Osteoblast (primary cell): ENCODE measurements at regions not wholly inside any gene's neighbourhood (a gene's known extent, or its start where the extent isn't known, plus 50 kb on each side); places are given as distances from the start of the nearest gene placed in this dataset.
"Not testable (repeated sequence)": the region's sequence is repeated elsewhere in the genome, so short reads cannot be mapped to it uniquely, and the experiment has no call there.

Experiments used
- DNase-seq: peaks from one replicate; pipeline ENCODE4 v3.0.0; 2011; ENCODE audit warnings: low spot score, mixed read lengths; ENCODE audit not compliant: insufficient read length; ENCODE audit errors: missing footprints
- H2AFZ ChIP-seq: 2 replicates; pipeline ENCODE4 v1.6.0; 2011; ENCODE audit warnings: mild to moderate bottlenecking, low read length
- H3K27ac ChIP-seq: 2 replicates; pipeline ENCODE4 v1.5.1; 2011; ENCODE audit warnings: mild to moderate bottlenecking, low read depth, low read length, moderate library complexity
- H3K27me3 ChIP-seq: 2 replicates; pipeline ENCODE4 v1.6.0; 2012; ENCODE audit warnings: mild to moderate bottlenecking, control low read depth, inconsistent platforms, low read length, moderate library complexity; ENCODE audit not compliant: insufficient read depth
- H3K36me3 ChIP-seq: 2 replicates; pipeline ENCODE4 v1.5.1; 2011; ENCODE audit warnings: mild to moderate bottlenecking, low read length, control low read depth, moderate library complexity; ENCODE audit not compliant: insufficient read depth
- H3K4me1 ChIP-seq: 2 replicates; pipeline ENCODE4 v1.5.1; 2011; ENCODE audit warnings: mild to moderate bottlenecking, low read length, control low read depth, moderate library complexity; ENCODE audit not compliant: insufficient read depth
- H3K4me2 ChIP-seq: 2 replicates; pipeline ENCODE4 v1.6.0; 2011; ENCODE audit warnings: mild to moderate bottlenecking, low read length; ENCODE audit not compliant: insufficient read depth
- H3K4me3 ChIP-seq: fragments of 200-600 bp; sonication (generic); 3 replicates; pipeline ENCODE4 v1.5.1; 2012; ENCODE audit warnings: mild to moderate bottlenecking, low read length, inconsistent platforms; ENCODE audit not compliant: insufficient read depth
- H3K79me2 ChIP-seq: 2 replicates; pipeline ENCODE4 v1.6.0; 2012; ENCODE audit warnings: mild to moderate bottlenecking, low read length, control low read depth, inconsistent platforms; ENCODE audit not compliant: insufficient read depth
- H3K9me3 ChIP-seq: 2 replicates; pipeline ENCODE4 v1.5.1; 2011; ENCODE audit warnings: low read depth, low read length, control low read depth
- H4K20me1 ChIP-seq: 2 replicates; pipeline ENCODE4 v1.6.0; 2012; ENCODE audit warnings: mild to moderate bottlenecking, low read length, control low read depth; ENCODE audit not compliant: insufficient read depth
- TF ChIP-seq, protein P1 (sequence below): IDR thresholded peaks from 2 replicates; pipeline ENCODE4 v1.5.1; 2011; ENCODE audit warnings: mild to moderate bottlenecking, low read depth, low read length, moderate library complexity; ENCODE audit errors: extremely low read depth

DNA sequence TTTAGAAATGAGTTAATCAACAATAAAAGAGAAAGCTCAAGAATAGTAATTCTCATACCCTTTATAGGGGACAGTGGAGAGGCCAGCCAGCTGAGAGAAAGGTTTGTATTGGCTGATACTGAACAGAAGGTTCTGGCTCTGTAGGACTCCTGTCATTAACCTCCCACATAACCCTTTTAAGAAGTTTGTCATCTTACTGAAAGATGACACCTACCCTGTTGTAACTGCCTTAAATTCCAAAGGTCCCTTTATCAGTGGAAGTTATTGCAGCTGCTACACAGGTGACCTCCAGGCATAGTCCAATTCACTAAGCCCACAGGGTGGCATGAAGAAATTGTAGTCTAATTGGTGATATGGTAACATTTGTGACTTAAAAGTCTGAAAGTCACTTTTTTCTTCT lies 790.1 kb downstream of the TENT5A start:
- Histone ChIP-seq H4K20me1 (no peaks in the 10 kb centered on the region), H3K27ac (no peak overlapping the region), H2AFZ (no peak overlapping the region), H3K27me3 (no peaks in the 10 kb centered on the region), H3K4me2 (no peak overlapping the region), H3K4me1 (no peaks in the 10 kb centered on the region), H3K9me3 (no peaks in the 10 kb centered on the region), H3K79me2 (no peaks in the 10 kb centered on the region), H3K4me3 (no peak overlapping the region), H3K36me3 (no peaks in the 10 kb centered on the region)
- DNase-seq: no peak
- TF ChIP-seq, protein P1, sequence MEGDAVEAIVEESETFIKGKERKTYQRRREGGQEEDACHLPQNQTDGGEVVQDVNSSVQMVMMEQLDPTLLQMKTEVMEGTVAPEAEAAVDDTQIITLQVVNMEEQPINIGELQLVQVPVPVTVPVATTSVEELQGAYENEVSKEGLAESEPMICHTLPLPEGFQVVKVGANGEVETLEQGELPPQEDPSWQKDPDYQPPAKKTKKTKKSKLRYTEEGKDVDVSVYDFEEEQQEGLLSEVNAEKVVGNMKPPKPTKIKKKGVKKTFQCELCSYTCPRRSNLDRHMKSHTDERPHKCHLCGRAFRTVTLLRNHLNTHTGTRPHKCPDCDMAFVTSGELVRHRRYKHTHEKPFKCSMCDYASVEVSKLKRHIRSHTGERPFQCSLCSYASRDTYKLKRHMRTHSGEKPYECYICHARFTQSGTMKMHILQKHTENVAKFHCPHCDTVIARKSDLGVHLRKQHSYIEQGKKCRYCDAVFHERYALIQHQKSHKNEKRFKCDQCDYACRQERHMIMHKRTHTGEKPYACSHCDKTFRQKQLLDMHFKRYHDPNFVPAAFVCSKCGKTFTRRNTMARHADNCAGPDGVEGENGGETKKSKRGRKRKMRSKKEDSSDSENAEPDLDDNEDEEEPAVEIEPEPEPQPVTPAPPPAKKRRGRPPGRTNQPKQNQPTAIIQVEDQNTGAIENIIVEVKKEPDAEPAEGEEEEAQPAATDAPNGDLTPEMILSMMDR: no peak

DNA sequence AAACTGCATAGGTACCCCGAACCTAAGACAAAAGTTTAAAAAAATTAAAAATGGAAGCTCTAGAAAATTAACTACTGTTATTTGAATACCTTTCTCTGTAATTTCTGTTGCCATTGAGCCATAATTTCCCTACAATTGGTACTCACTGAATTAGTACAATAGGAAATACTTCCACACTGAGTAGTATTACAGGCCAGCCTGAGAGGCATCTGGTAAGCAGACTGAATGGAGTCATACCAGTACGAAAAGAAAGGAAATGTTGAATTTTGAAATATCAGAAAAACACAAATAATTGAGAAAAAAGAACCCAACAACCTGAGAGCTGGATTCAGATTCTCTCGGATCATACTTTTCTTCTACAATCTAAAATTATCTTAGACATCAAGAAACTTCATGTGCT lies 791.3 kb downstream of the TENT5A start:
- Histone ChIP-seq H2AFZ (no peak overlapping the region), H3K36me3 (no peaks in the 10 kb centered on the region), H3K4me1 (no peaks in the 10 kb centered on the region), H3K27ac (no peak overlapping the region), H3K79me2 (no peaks in the 10 kb centered on the region), H3K27me3 (no peaks in the 10 kb centered on the region), H3K4me2 (no peak overlapping the region), H3K9me3 (no peaks in the 10 kb centered on the region), H3K4me3 (no peak overlapping the region), H4K20me1 (no peaks in the 10 kb centered on the region)
- no peak for DNase-seq
- TF ChIP-seq, protein P1: no peak

DNA sequence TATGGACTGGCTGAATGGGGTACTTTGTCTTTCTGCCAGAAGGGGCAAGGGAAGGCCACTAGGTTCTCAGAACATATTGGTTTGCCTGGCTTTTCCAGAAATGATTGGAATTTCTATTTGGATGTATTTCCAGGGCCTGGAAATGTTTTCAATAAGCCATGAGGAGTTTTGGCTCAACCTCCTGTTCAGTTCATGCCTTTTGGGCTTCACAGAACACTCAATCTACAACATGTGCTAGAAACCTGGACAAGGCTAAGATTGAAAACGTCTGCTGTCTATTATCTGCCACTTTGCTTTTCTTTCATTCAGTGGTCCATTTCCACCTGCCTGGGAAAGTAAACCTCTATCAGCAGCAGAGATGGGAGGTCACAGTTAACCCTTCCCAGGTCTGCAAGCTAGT lies 793.4 kb downstream of the TENT5A start:
- Histone ChIP-seq H4K20me1 (no peaks in the 10 kb centered on the region), H3K4me2 (no peak overlapping the region), H3K36me3 (no peaks in the 10 kb centered on the region), H3K4me3 (no peak overlapping the region), H3K79me2 (no peaks in the 10 kb centered on the region), H3K9me3 (no peaks in the 10 kb centered on the region), H2AFZ (no peak overlapping the region), H3K27me3 (no peaks in the 10 kb centered on the region), H3K4me1 (no peaks in the 10 kb centered on the region), H3K27ac (no peak overlapping the region)
- no peak for DNase-seq
- TF ChIP-seq, protein P1: no peak

DNA sequence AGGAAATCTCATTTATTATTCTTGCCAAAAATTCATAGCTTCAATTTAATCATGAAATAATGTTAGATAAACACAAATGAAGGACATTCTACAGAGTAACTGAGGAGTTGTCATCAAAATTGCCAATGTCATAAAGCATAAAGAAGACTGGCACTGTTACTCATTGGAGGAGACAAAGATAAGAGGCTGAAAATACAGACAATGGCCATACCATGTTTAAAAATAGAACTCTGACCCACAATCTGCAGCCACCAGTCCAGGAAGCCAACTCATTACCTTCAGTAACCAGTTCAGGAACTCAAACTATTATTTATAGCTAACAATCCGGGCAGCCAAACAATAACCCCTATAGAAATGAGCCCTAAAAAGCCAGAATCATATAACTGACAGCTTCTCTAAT lies 795.6 kb downstream of the TENT5A start:
- no peaks in the 10 kb centered on the region for H3K27me3 ChIP-seq
- H3K79me2 ChIP-seq: no peaks in the 10 kb centered on the region
- H4K20me1 ChIP-seq: no peaks in the 10 kb centered on the region
- H3K4me3 ChIP-seq: no peak overlapping the region
- TF ChIP-seq, protein P1: no peak
- H3K4me1 ChIP-seq: no peaks in the 10 kb centered on the region
- no peaks in the 10 kb centered on the region for H3K36me3 ChIP-seq
- H3K9me3 ChIP-seq: no peaks in the 10 kb centered on the region
- H3K4me2 ChIP-seq: no peak overlapping the region
- peak overlapping the region; percentile 16 for H2AFZ ChIP-seq
- no peak for DNase-seq
- H3K27ac ChIP-seq: no peak overlapping the region

DNA sequence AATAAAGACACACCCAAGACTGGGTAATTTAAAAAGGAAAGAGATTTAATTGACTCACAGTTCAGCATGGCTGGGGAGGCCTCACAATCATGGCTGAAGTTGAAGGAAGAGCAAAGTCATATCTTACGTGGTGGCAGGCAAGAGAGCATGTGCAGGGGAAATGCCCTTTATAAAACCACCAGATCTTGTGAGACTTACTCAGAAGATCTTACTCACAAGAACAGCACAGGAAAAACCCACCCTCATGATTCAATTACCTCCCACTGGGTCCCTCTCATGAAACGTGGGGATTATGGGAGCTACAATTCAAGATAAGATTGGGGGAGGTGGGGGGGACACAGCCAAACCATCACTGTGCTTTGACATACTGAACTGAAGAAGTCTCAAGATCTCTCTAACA lies 800.0 kb downstream of the TENT5A start:
- H3K4me3 ChIP-seq, H3K27me3 ChIP-seq, H3K4me2 ChIP-seq, H3K36me3 ChIP-seq, H3K79me2 ChIP-seq, H3K9me3 ChIP-seq, H3K27ac ChIP-seq, H4K20me1 ChIP-seq, H3K4me1 ChIP-seq, DNase-seq: not testable (repeated sequence)
- peak overlapping the region; percentile 49 for H2AFZ ChIP-seq
